Heart left ventricle (tissue), 13 donors: ENCODE measurements at regions not wholly inside any gene's neighbourhood (a gene's known extent, or its start where the extent isn't known, plus 50 kb on each side); places are given as distances from the start of the nearest gene placed in this dataset.

Experiments
- POLR2A ChIP-seq, 2 donors: fragments of 450-650 bp; IDR thresholded peaks; one replicate each; pipeline ENCODE4 v1.6.1; 2017; ENCODE audit warnings: antibody characterized with exemption in 2 of 2, mild to moderate bottlenecking in 2 of 2, moderate library complexity in 2 of 2
- TF ChIP-seq, protein P1 (sequence below), 12 donors: fragments of 200-600 bp; sonication (generic) in 4 of 12; IDR thresholded peaks; one replicate each; pipeline versions ENCODE4 v1.5.0 to v1.8.0; 2018 to 2022; ENCODE audit warnings: antibody characterized with exemption in 12 of 12, mild to moderate bottlenecking in 5 of 12
- donor health status: ischemic (EF 13 %, LVEDD 7.1; RV severe dilation, severe dysfunction).
- donor health status: DM: no; HTN: yes; CAD: no.
- donor health status: DM: no; HTN: no; CAD: no.
- donor health status: ischemic (EF 25% LVEDD 6.9; RV normal size, moderate dysfunction).
- donor health status: ischemic (EF 25% LVEDD 5.7; RV mildly dilated, moderate dysfunction).
- donor health status: ischemic (EF 35%, LVEDD 5.7; RV mildly dilated, moderate dysfunction).
- donor health status: nonischemic (EF 11% LVEDD 7.7; RV severe dilation, severe dysfunction).
- donor health status: DM: yes; HTN: yes; CAD: no.
- donor health status: PGD.
- donor health status: ischemic (EF 29% LVEDD 5.4; RV normal size, mild dysfunction).
- donor health status: nonischemic (EF 23%, LVEDD 6.1; RV moderate dilation, normal function).

DNA sequence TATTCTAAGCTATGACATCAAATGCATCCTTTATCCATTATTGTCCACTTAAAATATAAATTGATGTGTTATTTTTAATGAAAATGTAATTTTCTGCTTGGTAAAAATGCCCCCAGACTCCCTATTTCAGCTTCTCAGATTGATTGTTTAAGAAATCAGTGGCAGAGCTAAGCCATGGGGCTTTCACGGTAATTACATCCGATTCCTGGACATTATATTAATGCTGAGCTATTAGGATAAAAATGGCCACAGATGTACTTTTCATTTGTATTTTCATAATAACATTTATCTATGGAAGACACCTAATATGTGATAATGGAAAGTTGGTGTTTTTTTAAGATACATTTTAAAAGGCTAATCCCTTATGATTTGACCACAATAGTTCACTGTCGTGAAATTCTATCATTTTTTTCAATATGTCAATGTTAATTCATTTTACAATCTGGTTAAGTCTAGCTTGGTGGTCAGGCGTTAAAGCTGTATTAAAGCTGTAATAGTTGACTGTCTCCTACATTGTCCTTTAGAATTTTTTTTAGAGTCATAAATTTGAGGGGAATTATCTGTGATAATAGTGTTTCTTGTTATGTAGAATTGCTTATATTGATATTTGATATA lies 229.0 kb upstream of the UBE2E3 start:
- TF ChIP-seq, protein P1, sequence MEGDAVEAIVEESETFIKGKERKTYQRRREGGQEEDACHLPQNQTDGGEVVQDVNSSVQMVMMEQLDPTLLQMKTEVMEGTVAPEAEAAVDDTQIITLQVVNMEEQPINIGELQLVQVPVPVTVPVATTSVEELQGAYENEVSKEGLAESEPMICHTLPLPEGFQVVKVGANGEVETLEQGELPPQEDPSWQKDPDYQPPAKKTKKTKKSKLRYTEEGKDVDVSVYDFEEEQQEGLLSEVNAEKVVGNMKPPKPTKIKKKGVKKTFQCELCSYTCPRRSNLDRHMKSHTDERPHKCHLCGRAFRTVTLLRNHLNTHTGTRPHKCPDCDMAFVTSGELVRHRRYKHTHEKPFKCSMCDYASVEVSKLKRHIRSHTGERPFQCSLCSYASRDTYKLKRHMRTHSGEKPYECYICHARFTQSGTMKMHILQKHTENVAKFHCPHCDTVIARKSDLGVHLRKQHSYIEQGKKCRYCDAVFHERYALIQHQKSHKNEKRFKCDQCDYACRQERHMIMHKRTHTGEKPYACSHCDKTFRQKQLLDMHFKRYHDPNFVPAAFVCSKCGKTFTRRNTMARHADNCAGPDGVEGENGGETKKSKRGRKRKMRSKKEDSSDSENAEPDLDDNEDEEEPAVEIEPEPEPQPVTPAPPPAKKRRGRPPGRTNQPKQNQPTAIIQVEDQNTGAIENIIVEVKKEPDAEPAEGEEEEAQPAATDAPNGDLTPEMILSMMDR (IDR thresholded peaks at IDR 0.05): no peak
- TF ChIP-seq POLR2A (IDR thresholded peaks at IDR 0.05): no peak
